Dedifferentiated amniotic fluid mesenchymal stem cell (primary cell): ENCODE measurements at regions not wholly inside any gene's neighbourhood (a gene's known extent, or its start where the extent isn't known, plus 50 kb on each side); places are given as distances from the start of the nearest gene placed in this dataset.
A peak's percentile ranks its signal among the peaks of the same experiment; 100 is the strongest.

Source experiments
- DNase-seq: peaks from one replicate; pipeline ENCODE4 v3.0.0-alpha.2; 2016; ENCODE audit errors: extremely low spot score

DNA sequence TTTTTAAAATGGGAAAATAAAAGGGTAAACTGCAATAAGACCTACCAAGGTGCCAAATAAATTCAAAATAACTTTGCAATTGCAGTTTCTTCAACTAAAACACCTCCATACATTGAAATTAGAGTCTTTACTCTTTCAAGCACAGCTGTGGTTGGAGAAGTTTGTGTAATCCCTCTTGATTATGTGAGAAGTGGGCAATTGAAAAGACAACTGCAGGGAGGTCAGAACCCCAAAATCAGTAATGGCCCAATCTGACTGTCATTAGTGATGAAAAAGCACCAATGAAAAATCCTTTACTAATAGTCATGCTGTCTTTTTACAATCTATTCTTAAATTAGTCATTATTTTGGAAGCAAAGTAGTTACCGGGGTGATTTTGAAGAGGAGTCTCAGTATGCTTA, 116.7 kb upstream of the RGMB start:
- DNase-seq, result no peak

DNA sequence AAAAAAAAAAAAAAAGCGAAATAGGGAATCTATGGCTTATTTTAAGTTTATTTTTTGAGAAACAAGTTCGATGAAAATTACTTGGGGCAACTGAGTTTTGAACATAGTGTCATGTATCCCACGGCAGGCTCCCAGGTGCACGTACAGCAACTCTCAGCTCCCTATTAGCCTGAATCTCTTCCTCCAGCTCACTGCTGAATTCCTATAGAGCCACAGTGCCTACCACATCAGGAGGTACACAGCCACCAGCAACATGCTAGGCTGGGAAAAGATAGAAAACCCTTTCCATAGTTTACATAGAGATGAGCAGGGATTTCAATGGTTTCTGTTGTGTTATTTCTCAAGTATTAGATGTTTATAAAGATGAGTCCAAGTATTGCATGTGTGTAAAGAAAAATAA, 115.9 kb upstream of the RGMB start:
- no peak for DNase-seq

DNA sequence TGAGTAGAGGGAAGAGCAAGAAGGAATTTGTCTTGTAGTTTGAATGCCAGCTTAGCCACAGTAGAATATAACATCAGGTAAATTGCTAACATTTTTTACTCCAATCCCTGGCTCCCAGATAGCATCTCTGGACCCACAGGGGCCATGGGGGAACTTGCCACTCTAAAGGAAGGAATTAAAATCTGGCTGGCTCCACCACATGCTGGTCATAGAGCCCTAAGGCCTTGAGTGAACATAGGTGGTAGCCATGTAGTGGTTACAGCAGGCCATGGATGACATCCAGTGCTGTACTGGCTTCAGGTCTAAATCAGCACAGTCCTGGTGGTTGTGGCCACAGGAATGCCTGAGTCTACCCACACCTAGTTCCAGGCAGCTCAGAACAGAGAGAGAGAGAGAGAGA, 109.9 kb upstream of the RGMB start:
- no peak for DNase-seq

DNA sequence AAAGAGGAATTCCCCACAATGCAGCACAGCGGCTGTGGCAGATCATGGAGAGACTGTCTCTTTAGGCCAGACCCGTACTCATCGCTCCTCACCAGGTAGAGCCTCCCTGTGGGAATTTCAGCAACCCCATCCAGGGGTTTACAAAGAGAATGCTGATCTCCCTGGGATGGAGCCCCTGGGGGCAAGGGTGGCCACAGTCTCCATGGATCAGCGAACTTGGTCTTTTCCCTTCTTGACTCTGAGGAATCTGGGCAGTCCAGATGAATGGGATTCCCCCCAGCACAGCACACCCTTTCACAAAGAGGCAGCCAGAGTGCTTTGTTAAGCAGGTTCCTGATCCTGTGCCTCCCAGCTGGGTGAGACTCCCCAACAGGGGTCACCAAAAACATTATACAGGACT, 108.7 kb upstream of the RGMB start:
- no peak for DNase-seq

DNA sequence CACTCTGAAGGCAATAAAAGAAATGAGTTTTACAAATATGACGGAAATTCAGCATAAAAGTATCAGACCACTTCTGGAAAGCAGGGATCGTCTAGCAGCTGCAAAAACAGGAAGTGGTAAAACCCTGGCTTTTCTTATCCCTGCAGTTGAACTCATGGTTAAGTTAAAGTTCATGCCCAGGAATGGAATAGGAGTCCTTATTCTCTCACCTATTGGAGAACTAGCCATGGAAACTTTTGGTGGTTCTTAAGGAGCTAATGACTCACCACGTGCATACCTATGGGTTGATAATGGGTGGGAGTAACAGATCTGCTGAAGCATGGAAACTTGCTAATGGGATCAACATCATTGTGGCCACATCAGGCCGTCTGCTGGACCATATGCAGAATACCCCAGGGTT, 93.5 kb upstream of the RGMB start:
- DNase-seq, result no peak

DNA sequence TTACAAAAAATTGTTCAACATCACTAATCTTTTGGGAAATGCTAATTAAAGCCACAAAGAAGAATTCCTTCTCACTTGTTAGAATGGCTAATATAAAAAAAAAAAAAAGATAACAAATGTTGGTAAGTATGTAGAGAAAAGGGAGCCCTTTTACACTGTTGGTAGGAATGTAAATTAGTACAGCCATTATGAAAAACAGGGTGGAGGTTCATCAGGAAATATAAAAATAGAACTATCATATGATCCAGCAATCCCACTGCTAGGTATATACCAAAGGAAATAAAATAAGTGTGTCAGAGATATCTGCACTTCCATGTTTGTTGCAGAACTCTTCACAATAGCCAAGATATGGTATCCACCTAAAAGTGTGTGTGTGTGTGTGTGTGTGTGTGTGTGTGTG, 83.5 kb upstream of the RGMB start:
- no peak for DNase-seq

DNA sequence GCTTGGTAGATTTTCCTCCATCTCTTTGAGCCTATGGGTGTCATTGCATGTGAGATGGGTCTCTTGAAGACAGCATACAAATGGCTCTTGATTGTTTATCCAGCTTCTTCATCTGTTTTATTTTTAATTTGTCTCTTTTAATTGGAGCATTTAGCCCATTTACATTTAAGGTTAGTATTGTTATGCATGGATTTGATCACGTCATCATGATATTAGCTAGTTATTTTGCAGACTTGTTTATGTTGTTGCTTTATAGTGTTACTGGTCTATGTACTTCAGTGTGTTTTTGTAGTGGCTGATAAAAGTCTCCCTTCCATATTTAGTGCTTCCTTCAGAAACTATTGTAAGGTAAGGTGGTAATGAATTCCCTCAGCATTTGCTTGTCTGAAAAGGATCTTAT, 78.6 kb upstream of the RGMB start:
- DNase-seq, result no peak

DNA sequence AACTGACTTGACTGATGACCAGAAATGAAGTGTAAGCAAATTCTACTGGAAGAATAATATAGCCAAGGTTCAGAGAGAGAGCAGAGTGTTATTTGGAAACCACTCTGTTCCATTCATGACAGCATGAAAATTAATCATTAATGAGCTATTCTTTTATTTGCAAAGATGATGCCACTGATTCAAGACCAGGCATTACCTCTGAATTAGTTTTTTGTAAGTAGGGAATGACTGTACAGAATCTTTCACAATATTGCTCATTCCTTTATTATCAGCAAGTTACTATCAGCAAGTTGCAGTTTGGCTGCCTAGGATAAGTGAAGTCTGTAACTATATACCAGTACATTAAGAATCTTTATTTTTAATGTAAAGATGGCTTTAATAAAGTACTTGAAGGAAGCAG, 75.1 kb upstream of the RGMB start:
- DNase-seq, result no peak

DNA sequence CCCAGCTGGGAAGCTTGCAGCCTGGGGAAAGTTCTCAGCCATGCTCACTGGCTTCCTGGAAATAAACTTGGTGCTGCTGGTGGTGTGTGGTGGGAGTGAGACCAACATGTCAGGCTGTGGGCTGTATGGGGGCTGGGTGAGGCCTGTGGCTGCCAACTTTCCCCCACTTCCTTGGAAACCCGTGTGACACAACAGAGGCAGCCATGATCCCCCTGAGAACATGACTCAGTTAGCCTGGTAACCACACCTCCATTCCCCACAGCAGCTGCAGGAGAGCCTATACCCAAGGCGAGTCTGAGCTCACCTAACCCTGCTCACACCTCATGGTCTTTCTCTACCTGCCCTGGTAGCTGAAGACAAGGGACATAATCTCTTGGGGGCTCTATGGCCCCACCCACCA, 72.7 kb upstream of the RGMB start:
- no peak for DNase-seq

DNA sequence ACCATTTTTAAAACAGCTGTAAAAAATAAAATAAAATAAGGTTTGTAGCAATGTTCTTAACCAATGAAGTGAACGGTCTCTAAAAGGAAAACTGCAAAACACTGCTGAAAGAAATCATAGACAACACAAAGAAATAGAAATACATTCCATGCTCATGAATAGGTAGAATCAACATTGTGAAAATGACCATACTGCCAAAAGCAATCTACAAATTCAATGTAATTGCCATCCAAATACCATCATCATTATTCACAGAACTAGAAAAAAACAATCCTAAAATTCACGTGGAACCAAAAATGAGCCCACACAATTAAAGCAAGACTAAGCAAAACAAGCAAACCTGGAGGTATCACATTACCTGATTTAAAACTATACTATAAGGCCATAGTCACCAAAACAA, 67.6 kb upstream of the RGMB start:
- DNase-seq, result no peak

DNA sequence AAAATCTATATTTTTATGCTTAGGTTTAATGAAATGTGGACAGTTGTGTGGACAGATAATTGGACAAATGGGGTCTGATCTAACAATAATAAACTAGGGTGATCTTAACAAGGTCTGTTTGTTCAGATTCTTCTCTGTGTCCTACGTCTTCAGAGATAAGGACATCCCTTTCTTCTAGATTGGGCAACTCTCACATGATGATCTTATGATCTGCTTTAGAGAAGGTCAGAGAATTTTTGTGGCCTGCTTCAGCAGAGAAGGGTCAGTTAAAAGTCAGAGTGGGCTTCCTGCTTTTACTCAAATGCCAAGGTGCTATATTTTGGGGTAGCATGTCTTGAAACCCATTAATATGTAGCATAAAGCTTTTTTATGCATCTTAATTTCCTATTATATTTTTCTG, 63.8 kb upstream of the RGMB start:
- no peak for DNase-seq

DNA sequence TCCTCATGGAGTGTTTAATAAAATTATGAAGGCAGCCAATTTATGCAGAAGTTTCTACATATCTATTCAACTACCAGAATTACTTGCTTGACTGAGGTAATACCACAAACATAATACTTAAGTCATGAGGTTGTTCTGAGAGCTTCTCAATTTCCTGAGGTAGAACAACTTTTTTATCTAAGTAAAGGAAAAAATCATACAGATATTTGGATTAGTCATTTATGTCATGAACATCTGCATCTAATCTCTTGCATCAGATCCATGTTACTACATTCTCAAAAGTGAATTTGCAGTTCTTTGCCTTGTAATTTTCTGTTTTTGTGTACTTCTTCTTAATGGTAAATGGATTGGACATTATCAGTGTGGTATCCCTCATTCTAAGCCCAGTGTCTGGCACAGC, 60.4 kb upstream of the RGMB start:
- peak; percentile 43 for DNase-seq

DNA sequence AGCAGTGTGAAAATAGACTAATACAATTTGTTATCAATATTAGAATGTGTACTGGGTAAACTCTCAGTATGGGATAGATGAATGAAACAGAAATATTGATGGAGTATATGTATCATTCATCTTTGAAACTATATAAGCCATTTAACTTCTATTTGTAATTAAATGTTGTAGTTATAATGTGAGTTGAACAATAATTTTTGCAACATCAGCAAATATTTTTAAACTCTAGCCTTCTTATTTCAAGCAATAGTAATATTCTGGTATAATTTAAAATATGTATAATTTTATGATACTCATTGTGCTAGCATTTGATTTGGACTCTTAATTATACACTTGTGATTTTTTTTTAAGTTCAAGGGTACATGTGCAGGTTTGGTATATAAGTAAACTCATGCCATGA, 59.6 kb upstream of the RGMB start:
- no peak for DNase-seq

DNA sequence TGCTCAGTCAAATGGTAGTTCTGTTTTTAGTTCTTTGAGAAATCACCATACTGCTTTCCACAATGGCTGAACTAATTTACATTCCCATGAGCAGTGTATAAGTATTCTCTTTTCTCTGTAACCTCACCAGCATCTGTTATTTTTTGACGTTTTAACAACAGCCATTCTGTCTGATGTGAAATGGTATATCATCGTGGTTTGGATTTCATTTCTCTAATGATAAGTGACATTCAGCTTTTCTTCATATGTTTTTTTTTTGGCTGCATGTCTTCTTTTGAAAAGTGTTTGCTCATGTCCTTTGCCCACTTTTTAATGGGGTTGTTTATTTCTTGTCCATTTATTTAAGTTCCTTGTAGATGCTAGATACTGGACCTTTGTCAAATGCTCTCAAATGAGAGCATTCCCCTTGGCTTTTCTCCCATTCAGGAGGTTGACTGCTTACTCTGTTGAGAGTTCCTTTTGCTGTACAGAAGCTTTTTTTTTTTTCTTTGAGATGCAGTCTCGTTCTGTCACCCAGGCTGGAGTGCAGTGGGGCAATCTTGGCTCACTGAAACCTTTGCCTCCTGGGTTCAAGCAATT, 58.7 kb upstream of the RGMB start:
- peak; percentile 16 for DNase-seq

DNA sequence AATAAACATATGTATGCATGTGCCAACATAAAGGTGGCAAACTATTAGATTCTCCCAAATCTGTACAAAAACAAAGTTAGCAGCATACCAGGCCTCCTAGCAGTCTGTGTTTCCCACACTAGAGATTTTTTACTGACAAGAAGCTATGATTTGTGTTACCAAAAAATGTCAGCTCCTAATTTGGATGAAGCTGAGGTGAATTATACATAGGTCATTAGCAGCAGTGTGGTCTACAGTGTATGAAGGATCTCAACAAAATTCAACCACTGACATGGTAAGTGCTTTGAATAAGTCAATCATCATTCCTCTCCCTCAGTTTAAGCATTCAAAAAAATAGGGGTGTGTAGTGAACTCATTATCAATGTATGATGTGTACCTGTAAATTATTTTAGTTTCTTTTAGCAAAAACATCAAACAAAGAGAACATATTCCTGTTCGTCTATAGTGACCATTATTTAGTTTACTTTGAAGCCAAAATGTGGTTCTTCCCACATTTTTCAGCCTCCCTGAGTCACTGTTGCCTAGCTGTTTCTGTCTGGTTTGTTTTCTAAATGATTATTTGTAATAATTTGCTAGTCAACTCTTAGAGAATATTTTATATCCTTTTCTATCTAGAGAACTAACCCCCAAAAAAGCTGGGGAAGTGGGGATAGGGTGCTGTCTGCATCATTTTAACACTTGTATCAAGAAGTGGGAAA, 52.1 kb upstream of the RGMB start:
- DNase-seq, result peak; percentile 22

DNA sequence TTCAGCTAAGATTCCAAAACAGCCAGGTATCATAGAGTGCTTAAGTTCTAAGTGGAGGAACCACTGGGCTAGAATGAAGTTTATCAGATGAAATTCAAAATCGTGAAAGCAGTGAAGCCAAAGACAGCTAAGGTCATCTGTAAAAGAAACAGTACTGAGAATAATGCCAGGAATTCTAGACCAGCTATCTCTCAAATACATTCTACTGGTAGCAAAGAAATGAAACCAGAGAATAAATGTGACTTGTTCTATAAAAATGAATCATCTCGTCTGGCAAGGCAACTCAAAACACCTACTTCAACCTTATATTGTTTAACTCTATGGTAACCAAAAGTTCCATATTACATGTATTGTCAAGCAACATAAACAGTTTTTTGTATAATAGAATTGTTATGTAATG, 51.3 kb upstream of the RGMB start:
- DNase-seq, result peak; percentile 15

DNA sequence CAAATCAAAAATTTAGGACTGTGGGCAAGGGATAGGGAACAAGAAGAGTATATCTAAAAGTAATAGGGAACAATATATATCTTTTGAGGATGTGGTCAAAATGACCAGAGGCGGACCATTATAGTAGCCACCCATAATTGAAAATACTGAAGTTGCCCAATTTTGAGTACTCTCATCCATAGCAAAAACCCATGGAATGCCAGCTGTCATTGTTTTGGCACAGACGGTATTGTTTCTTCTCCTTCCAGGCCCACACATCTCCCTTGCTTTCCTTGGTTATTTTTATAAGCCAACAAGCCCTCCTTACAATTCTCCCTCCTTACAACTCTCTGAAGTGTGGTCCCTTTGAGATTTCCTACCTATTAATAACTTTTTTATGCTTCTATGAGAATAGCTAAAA, 50.4 kb upstream of the RGMB start:
- no peak for DNase-seq
